ENCODE measurements at regions not wholly inside any gene's neighbourhood (a gene's known extent, or its start where the extent isn't known, plus 50 kb on each side); places are given as distances from the start of the nearest gene placed in this dataset.

DNA sequence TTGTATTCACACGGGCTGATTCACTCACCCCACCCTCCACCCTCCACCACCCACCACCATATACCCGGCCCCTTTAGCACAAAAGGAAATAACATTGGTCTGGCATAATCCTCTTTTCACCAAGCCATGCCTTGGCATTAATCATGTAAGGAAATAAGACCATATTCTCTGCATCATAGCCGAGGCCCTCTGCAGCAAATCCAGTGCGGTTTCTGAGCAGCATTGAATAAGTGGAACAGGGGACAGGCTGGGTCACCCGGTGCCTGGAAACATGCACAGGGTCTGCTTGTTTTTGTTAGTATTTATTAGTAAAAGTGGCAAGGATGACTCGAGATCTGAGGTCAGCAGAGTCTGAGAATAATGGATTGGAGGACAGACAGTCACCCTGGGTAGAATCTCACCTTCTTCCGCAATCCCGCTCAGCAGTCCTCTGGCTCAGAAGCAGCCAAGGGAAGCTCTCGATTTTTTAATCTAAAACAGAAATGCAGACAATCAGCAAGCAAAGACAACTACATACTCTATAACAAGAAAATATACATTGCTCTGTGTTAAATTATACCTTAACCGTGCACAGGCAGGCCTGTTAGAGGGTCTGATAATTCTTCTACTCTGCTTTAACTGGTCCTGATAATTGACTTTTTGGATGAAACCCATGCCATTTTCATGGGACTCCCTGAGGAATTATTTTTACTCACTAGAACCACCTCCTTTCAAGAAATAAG lies 52.4 kb upstream of the CDC42BPA start:
- no peak for TF ChIP-seq RFX5 (IDR thresholded peaks at IDR 0.05; ENCODE audit: low read depth, low read length)
- no peak for TF ChIP-seq EP300 (IDR thresholded peaks at IDR 0.05; ENCODE audit: borderline replicate concordance in 1 of 2, control insufficient read depth in 1 of 2, low read depth in 2 of 2, low read length in 2 of 2)
- no peak for TF ChIP-seq HCFC1 (IDR thresholded peaks at IDR 0.05; ENCODE audit: low read length)
- TF ChIP-seq, protein P1, sequence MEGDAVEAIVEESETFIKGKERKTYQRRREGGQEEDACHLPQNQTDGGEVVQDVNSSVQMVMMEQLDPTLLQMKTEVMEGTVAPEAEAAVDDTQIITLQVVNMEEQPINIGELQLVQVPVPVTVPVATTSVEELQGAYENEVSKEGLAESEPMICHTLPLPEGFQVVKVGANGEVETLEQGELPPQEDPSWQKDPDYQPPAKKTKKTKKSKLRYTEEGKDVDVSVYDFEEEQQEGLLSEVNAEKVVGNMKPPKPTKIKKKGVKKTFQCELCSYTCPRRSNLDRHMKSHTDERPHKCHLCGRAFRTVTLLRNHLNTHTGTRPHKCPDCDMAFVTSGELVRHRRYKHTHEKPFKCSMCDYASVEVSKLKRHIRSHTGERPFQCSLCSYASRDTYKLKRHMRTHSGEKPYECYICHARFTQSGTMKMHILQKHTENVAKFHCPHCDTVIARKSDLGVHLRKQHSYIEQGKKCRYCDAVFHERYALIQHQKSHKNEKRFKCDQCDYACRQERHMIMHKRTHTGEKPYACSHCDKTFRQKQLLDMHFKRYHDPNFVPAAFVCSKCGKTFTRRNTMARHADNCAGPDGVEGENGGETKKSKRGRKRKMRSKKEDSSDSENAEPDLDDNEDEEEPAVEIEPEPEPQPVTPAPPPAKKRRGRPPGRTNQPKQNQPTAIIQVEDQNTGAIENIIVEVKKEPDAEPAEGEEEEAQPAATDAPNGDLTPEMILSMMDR (IDR thresholded peaks at IDR 0.05 in 2 of 3, conservative IDR thresholded peaks at IDR 0.05 in 1 of 3; ENCODE audit: control insufficient read depth in 2 of 3, extremely low read depth in 1 of 3, insufficient read depth in 1 of 3, low read depth in 3 of 3, low read length in 3 of 3), result no peak
- no peak for TF ChIP-seq LARP7 (IDR thresholded peaks at IDR 0.05)
- no peak for TF ChIP-seq SMC3 (IDR thresholded peaks at IDR 0.05; ENCODE audit: borderline replicate concordance, low read length)
- no peak for TF ChIP-seq TCF12 (IDR thresholded peaks at IDR 0.05; ENCODE audit: low read depth, low read length)
- no peak for TF ChIP-seq SMARCA5 (IDR thresholded peaks at IDR 0.05)
- no peak for TF ChIP-seq EZH2 (IDR thresholded peaks at IDR 0.05; ENCODE audit: borderline replicate concordance, control insufficient read depth, low read depth, low read length)
- no peak for TF ChIP-seq CEBPB (IDR thresholded peaks at IDR 0.05; ENCODE audit: borderline replicate concordance in 1 of 2, low read depth in 2 of 2, low read length in 2 of 2)
- TF ChIP-seq TBL1XR1 (IDR thresholded peaks at IDR 0.05; ENCODE audit: low read depth, low read length), result no peak

Data from GM12878 (cell line).